Left ventricle myocardium superior (tissue), 1 donor: ENCODE measurements at regions not wholly inside any gene's neighbourhood (a gene's known extent, or its start where the extent isn't known, plus 50 kb on each side); places are given as distances from the start of the nearest gene placed in this dataset.
"Not testable (repeated sequence)": the region's sequence is repeated elsewhere in the genome, so short reads cannot be mapped to it uniquely, and the experiment has no call there.

Experiments
- ATAC-seq: fragments of 200-7000 bp; cut with Tn5 transposase; one replicate; pipeline ENCODE4 v1.9.1; 2020; ENCODE audit warnings: mild to moderate bottlenecking, moderate library complexity
- DNase-seq: peaks from one replicate; pipeline ENCODE4 v3.0.0-alpha.2; 2020
- intact Hi-C: fragments of 100-400 bp; cut with micrococcal nuclease; formaldehyde crosslinking; loops from one replicate; pipeline ENCODE4 v1.11.0; 2022
- donor health status: DM: no; HTN: yes; CAD: no; lungs with severe emphysema.

GRCh38 chr7:130844811-130845580 lies 111.0 kb upstream of the KLF14 start:
- DNase-seq (no peak), ATAC-seq (no peak)
- intact Hi-C loops = no loop called here

GRCh38 chr7:130845581-130846085 lies 111.6 kb upstream of the KLF14 start:
- intact Hi-C loops = no loop called here
- DNase-seq = no peak
- ATAC-seq = no peak

GRCh38 chr7:130849604-130850003 lies 115.6 kb upstream of the KLF14 start:
- intact Hi-C loops = no loop called here
- no peak for DNase-seq
- ATAC-seq = no peak

- intact Hi-C loops = no loop called here
- ATAC-seq (no peak), DNase-seq (no peak)
These were observed 116.9 kb upstream of the KLF14 start for GRCh38 chr7:130850956-130851355.

GRCh38 chr7:130852867-130853266 lies 118.9 kb upstream of the KLF14 start:
- ATAC-seq = no peak
- DNase-seq = no peak
- intact Hi-C loops = no loop called here

GRCh38 chr7:130853503-130854279 lies 119.7 kb upstream of the KLF14 start:
- no peak for DNase-seq
- ATAC-seq = no peak
- intact Hi-C loops = no loop called here

- DNase-seq (no peak), ATAC-seq (no peak)
- intact Hi-C loops = no loop called here
These were observed 120.5 kb upstream of the KLF14 start for GRCh38 chr7:130854481-130854880.

- intact Hi-C loops = no loop called here
- ATAC-seq (no peak), DNase-seq (no peak)
These were observed 122.9 kb upstream of the KLF14 start for GRCh38 chr7:130856866-130857265.

GRCh38 chr7:130860832-130861231 lies 126.8 kb upstream of the KLF14 start:
- DNase-seq, intact Hi-C loops, ATAC-seq: not testable (repeated sequence)

GRCh38 chr7:130865408-130866236 lies 131.6 kb upstream of the KLF14 start:
- no peak for ATAC-seq
- intact Hi-C loops = no loop called here

GRCh38 chr7:130867039-130867438 lies 133.0 kb upstream of the KLF14 start:
- intact Hi-C loops = no loop called here
- ATAC-seq = no peak

More at GRCh38 chr7:130865408-130866236, 131.6 kb upstream of the KLF14 start:
- DNase-seq = no peak

GRCh38 chr7:130867581-130868136 lies 133.7 kb upstream of the KLF14 start:
- DNase-seq = no peak
- ATAC-seq = peak; percentile 68
- intact Hi-C loops = no loop called here

More at GRCh38 chr7:130867039-130867438, 133.0 kb upstream of the KLF14 start:
- no peak for DNase-seq

GRCh38 chr7:130868139-130868538 lies 134.1 kb upstream of the KLF14 start:
- ATAC-seq = peak; percentile 33
- intact Hi-C loops = no loop called here
- DNase-seq = no peak

- intact Hi-C loops = no loop called here
- ATAC-seq (no peak), DNase-seq (no peak)
These were observed 135.9 kb upstream of the KLF14 start for GRCh38 chr7:130869918-130870317.

GRCh38 chr7:130872341-130872740 lies 138.3 kb upstream of the KLF14 start:
- ATAC-seq = no peak

GRCh38 chr7:130872756-130873448 lies 138.9 kb upstream of the KLF14 start:
- DNase-seq (no peak), ATAC-seq (no peak)
- intact Hi-C loops = no loop called here

More at GRCh38 chr7:130872341-130872740, 138.3 kb upstream of the KLF14 start:
- intact Hi-C loops = no loop called here
- no peak for DNase-seq

GRCh38 chr7:130874071-130874915 lies 140.3 kb upstream of the KLF14 start:
- DNase-seq (no peak), ATAC-seq (peak; percentile 34)
- intact Hi-C loops = no loop called here
